MM.1S (cell line): ENCODE measurements at regions not wholly inside any gene's neighbourhood (a gene's known extent, or its start where the extent isn't known, plus 50 kb on each side); places are given as distances from the start of the nearest gene placed in this dataset.

Experiments
- DNase-seq: peaks from one replicate; pipeline ENCODE4 v3.0.0-alpha.2; 2015
- H2AFZ ChIP-seq: fragments of 300-600 bp; sonication (generic); 2 replicates; pipeline ENCODE4 v1.6.0; 2016; ENCODE audit warnings: antibody characterized with exemption, low read length
- H3F3A ChIP-seq: fragments of 300-600 bp; sonication (generic); 2 replicates; pipeline ENCODE4 v1.6.1; 2016; ENCODE audit warnings: mild to moderate bottlenecking, antibody characterized with exemption, low read length, moderate library complexity, mixed read lengths; ENCODE audit not compliant: insufficient read depth
- H3K27ac ChIP-seq: fragments of 300-600 bp; sonication (generic); 2 replicates; pipeline ENCODE4 v1.5.1; 2016; ENCODE audit warnings: mild to moderate bottlenecking, low read length
- H3K27me3 ChIP-seq: fragments of 300-600 bp; sonication (generic); replicated peaks from 2 replicates; pipeline ENCODE4 v1.6.0; 2016; ENCODE audit warnings: low read length; ENCODE audit not compliant: insufficient read depth
- H3K36me3 ChIP-seq: fragments of 300-600 bp; sonication (generic); replicated peaks from 2 replicates; pipeline ENCODE4 v1.6.1; 2016; ENCODE audit warnings: mild to moderate bottlenecking, low read length, mixed read lengths; ENCODE audit not compliant: insufficient read depth
- H3K4me1 ChIP-seq: fragments of 300-600 bp; sonication (generic); 2 replicates; pipeline ENCODE4 v1.6.1; 2016; ENCODE audit warnings: low read length, mixed read lengths
- H3K4me2 ChIP-seq: fragments of 300-600 bp; sonication (generic); 2 replicates; pipeline ENCODE4 v1.6.0; 2016; ENCODE audit warnings: low read depth, low read length
- H3K4me3 ChIP-seq: fragments of 300-600 bp; sonication (generic); 2 replicates; pipeline ENCODE4 v1.5.1; 2016; ENCODE audit warnings: low read length, mixed read lengths
- H3K79me2 ChIP-seq: fragments of 300-600 bp; sonication (generic); 2 replicates; pipeline ENCODE4 v1.6.1; 2016; ENCODE audit warnings: mixed run types, low read length, mixed read lengths
- H3K9ac ChIP-seq: fragments of 300-600 bp; sonication (generic); 2 replicates; pipeline ENCODE4 v1.6.1; 2016; ENCODE audit warnings: low read length, mixed read lengths
- H3K9me2 ChIP-seq: fragments of 300-600 bp; sonication (generic); replicated peaks from 2 replicates; pipeline ENCODE4 v1.6.1; 2016; ENCODE audit warnings: mild to moderate bottlenecking, low read length, mixed read lengths; ENCODE audit not compliant: insufficient read depth
- H3K9me3 ChIP-seq: fragments of 300-600 bp; sonication (generic); replicated peaks from 2 replicates; pipeline ENCODE4 v1.6.1; 2016; ENCODE audit warnings: mild to moderate bottlenecking, low read length, mixed read lengths; ENCODE audit not compliant: insufficient read depth
- H4K20me1 ChIP-seq: fragments of 300-600 bp; sonication (generic); 2 replicates; pipeline ENCODE4 v1.6.1; 2016; ENCODE audit warnings: mild to moderate bottlenecking, low read length, moderate library complexity, mixed read lengths; ENCODE audit not compliant: insufficient read depth
- CTCF ChIP-seq: fragments of 300-600 bp; sonication (generic); IDR thresholded peaks from 2 replicates; pipeline ENCODE4 v1.5.1; 2016; ENCODE audit warnings: antibody characterized with exemption, low read length, mixed read lengths
- EZH2 ChIP-seq: fragments of 300-600 bp; sonication (generic); optimal IDR thresholded peaks from 2 replicates; pipeline ENCODE3; 2017; ENCODE audit warnings: low read depth, mild to moderate bottlenecking, antibody characterized with exemption, low read length, mixed read lengths
- EZH2phosphoT487 ChIP-seq: fragments of 300-600 bp; sonication (generic); IDR thresholded peaks from 2 replicates; pipeline ENCODE4 v1.6.1; 2018; ENCODE audit warnings: antibody characterized with exemption, low read length

DNA sequence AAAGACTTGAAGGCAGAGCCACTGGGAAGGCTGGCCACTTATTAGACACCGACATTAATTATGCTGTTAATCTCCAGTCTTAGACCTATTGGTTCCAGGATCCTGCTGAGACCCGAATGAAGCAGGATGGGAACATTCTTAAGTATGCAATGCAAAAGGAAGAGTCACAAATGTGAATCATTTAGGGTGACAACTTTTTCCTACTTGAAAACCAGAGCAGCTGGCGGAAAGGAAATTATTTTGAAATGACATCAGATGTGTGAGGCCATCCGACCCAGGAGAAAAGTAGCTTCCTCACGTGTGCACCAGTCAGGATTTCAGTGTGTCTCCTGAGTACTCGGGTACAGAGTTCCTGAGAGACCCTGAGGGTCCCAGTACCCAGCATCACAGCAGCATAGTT, 222.9 kb upstream of the NCKAP5 start:
- H3K27ac ChIP-seq, result no peak overlapping the region
- no peak for TF ChIP-seq CTCF
- TF ChIP-seq EZH2phosphoT487, result no peak
- TF ChIP-seq EZH2, result no peak
- no peaks in the 10 kb centered on the region for H3F3A ChIP-seq
- no peaks in the 10 kb centered on the region for H4K20me1 ChIP-seq
- no peak overlapping the region for H3K4me3 ChIP-seq
- H3K79me2 ChIP-seq, result no peaks in the 10 kb centered on the region
- H3K36me3 ChIP-seq, result no peaks in the 10 kb centered on the region
- H3K4me1 ChIP-seq, result no peaks in the 10 kb centered on the region
- no peaks in the 10 kb centered on the region for H3K27me3 ChIP-seq
- no peak overlapping the region for H3K4me2 ChIP-seq
- H3K9me3 ChIP-seq, result no peaks in the 10 kb centered on the region
- no peak overlapping the region for H2AFZ ChIP-seq
- H3K9me2 ChIP-seq, result no peaks in the 10 kb centered on the region
- H3K9ac ChIP-seq, result no peak overlapping the region
- no peak for DNase-seq

GRCh38 chr2:133792223-133792622, 224.0 kb upstream of the NCKAP5 start:
- H3K79me2 ChIP-seq, result no peaks in the 10 kb centered on the region
- no peak overlapping the region for H3K9ac ChIP-seq
- H4K20me1 ChIP-seq, result no peaks in the 10 kb centered on the region
- TF ChIP-seq CTCF (no peak), EZH2phosphoT487 (no peak), EZH2 (no peak)
- no peak overlapping the region for H3K4me2 ChIP-seq
- DNase-seq, result no peak
- H3K4me3 ChIP-seq, result no peak overlapping the region
- no peak overlapping the region for H2AFZ ChIP-seq
- no peaks in the 10 kb centered on the region for H3F3A ChIP-seq
- H3K9me2 ChIP-seq, result no peaks in the 10 kb centered on the region
- H3K27ac ChIP-seq, result no peak overlapping the region
- H3K36me3 ChIP-seq, result no peaks in the 10 kb centered on the region
- no peaks in the 10 kb centered on the region for H3K4me1 ChIP-seq
- no peaks in the 10 kb centered on the region for H3K27me3 ChIP-seq
- no peaks in the 10 kb centered on the region for H3K9me3 ChIP-seq

DNA sequence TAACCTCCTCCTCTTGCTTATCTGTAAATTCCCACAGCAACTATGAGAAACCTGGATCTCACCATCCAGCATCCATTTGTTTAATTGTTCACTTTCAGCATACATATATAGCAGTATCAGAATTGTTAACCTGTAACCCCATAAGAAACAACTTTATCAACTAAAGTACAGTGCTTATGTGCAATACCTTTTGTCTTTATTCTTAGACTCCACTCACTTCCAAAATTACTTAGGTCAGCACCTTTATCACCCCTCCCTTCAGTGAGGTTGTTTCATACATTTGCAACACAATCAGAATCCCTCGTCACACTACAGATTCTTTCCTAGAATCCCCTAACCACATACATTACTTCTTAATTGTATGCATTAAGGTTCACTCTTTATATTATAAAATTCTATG, 225.9 kb upstream of the NCKAP5 start:
- Histone ChIP-seq H3K9me3 (no peaks in the 10 kb centered on the region), H3K36me3 (no peaks in the 10 kb centered on the region), H3K27ac (no peak overlapping the region), H3K4me2 (no peak overlapping the region), H3K4me3 (no peak overlapping the region), H3K79me2 (no peaks in the 10 kb centered on the region), H3K4me1 (no peaks in the 10 kb centered on the region), H3K27me3 (no peaks in the 10 kb centered on the region), H4K20me1 (no peaks in the 10 kb centered on the region), H3F3A (no peaks in the 10 kb centered on the region), H3K9ac (no peak overlapping the region), H2AFZ (no peak overlapping the region), H3K9me2 (no peaks in the 10 kb centered on the region)
- DNase-seq, result no peak
- no peak for TF ChIP-seq CTCF

GRCh38 chr2:133801946-133802345, 233.7 kb upstream of the NCKAP5 start:
- H4K20me1 ChIP-seq, result no peaks in the 10 kb centered on the region
- H3K4me3 ChIP-seq, result no peak overlapping the region
- no peak overlapping the region for H3K4me2 ChIP-seq
- no peaks in the 10 kb centered on the region for H3K27me3 ChIP-seq
- no peaks in the 10 kb centered on the region for H3K9me3 ChIP-seq
- H3F3A ChIP-seq, result no peaks in the 10 kb centered on the region
- no peak overlapping the region for H3K27ac ChIP-seq
- TF ChIP-seq EZH2 (no peak), EZH2phosphoT487 (no peak), CTCF (no peak)
- no peaks in the 10 kb centered on the region for H3K36me3 ChIP-seq
- H2AFZ ChIP-seq, result no peak overlapping the region
- no peak for DNase-seq
- no peaks in the 10 kb centered on the region for H3K79me2 ChIP-seq
- H3K4me1 ChIP-seq, result peaks cover 15% of the 10 kb centered on the region
- no peak overlapping the region for H3K9ac ChIP-seq
- H3K9me2 ChIP-seq, result no peaks in the 10 kb centered on the region
